HG02642 (cell line): ENCODE measurements at regions not wholly inside any gene's neighbourhood (a gene's known extent, or its start where the extent isn't known, plus 50 kb on each side); places are given as distances from the start of the nearest gene placed in this dataset.

Experiments used
- ATAC-seq: cut with Tn5 transposase; IDR thresholded peaks from one replicate; pipeline ENCODE4 v1.9.1; 2021; ENCODE audit warnings: mild to moderate bottlenecking; ENCODE audit not compliant: unreplicated experiment, poor library complexity

- ATAC-seq, result no peak
Measured at GRCh38 chr5:21694567-21694966, 1158.6 kb downstream of the CDH12 start.

- ATAC-seq, result no peak
Measured at GRCh38 chr5:21693591-21693990, 1159.6 kb downstream of the CDH12 start.

- ATAC-seq, result no peak
Measured at GRCh38 chr5:21689587-21689986, 1163.6 kb downstream of the CDH12 start.

- no peak for ATAC-seq
Measured at GRCh38 chr5:21688655-21689054, 1164.5 kb downstream of the CDH12 start.

GRCh38 chr5:21687621-21688020 lies 1165.5 kb downstream of the CDH12 start:
- no peak for ATAC-seq

GRCh38 chr5:21686706-21687105 lies 1166.4 kb downstream of the CDH12 start:
- no peak for ATAC-seq

GRCh38 chr5:21685522-21685921 lies 1167.6 kb downstream of the CDH12 start:
- ATAC-seq, result no peak

GRCh38 chr5:21684992-21685391 lies 1168.2 kb downstream of the CDH12 start:
- no peak for ATAC-seq

GRCh38 chr5:21681911-21682310 lies 1171.2 kb downstream of the CDH12 start:
- ATAC-seq, result no peak

- no peak for ATAC-seq
Measured at GRCh38 chr5:21680641-21681040, 1172.5 kb downstream of the CDH12 start.

GRCh38 chr5:21680196-21680595 lies 1172.9 kb downstream of the CDH12 start:
- no peak for ATAC-seq

- ATAC-seq, result no peak
Measured at GRCh38 chr5:21678526-21678925, 1174.6 kb downstream of the CDH12 start.

GRCh38 chr5:21672911-21673310 lies 1180.2 kb downstream of the CDH12 start:
- ATAC-seq, result no peak

- no peak for ATAC-seq
Measured at GRCh38 chr5:21672360-21672759, 1180.8 kb downstream of the CDH12 start.

GRCh38 chr5:21665524-21665923 lies 1187.6 kb downstream of the CDH12 start:
- no peak for ATAC-seq

GRCh38 chr5:21663082-21663481 lies 1190.1 kb downstream of the CDH12 start:
- no peak for ATAC-seq

- ATAC-seq, result no peak
Measured at GRCh38 chr5:21661184-21661583, 1192.0 kb downstream of the CDH12 start.

- no peak for ATAC-seq
Measured at GRCh38 chr5:21654556-21654955, 1198.6 kb downstream of the CDH12 start.

- no peak for ATAC-seq
Measured at GRCh38 chr5:21649969-21650368, 1203.2 kb downstream of the CDH12 start.

- no peak for ATAC-seq
Measured at GRCh38 chr5:21646469-21646868, 1206.7 kb downstream of the CDH12 start.

- ATAC-seq, result no peak
Measured at GRCh38 chr5:21644032-21644431, 1209.1 kb downstream of the CDH12 start.

GRCh38 chr5:21642312-21642711 lies 1210.8 kb downstream of the CDH12 start:
- no peak for ATAC-seq

- ATAC-seq, result no peak
Measured at GRCh38 chr5:21623831-21624230, 1229.3 kb downstream of the CDH12 start.
